Activated CD4-positive, alpha-beta memory T cell treated with anti-CD3 and anti-CD28 coated beads, Interleukin-2, amount 10 ng/mL, durations not matched to agents 7 days and 5 days (primary cell): ENCODE measurements at regions not wholly inside any gene's neighbourhood (a gene's known extent, or its start where the extent isn't known, plus 50 kb on each side); places are given as distances from the start of the nearest gene placed in this dataset.

Experiments
- CTCF ChIA-PET: fragments of 350-600 bp; sonication (Branson Sonifier 250); formaldehyde crosslinking; loops from one replicate; lab custom pipeline; 2021; ENCODE audit warnings: antibody characterized with exemption, inconsistent platforms; lab: Charles Lee
- POLR2A ChIA-PET: fragments of 350-600 bp; sonication (Branson Sonifier 250); formaldehyde crosslinking; loops from one replicate; lab custom pipeline; 2021; ENCODE audit warnings: antibody characterized with exemption; lab: Charles Lee
- DNase-seq: peaks from one replicate; pipeline ENCODE4 v3.0.0-alpha.2; 2020
- H3K27ac Mint-ChIP-seq: one replicate; pipeline ENCODE4 v1.8.0; 2021; ENCODE audit warnings: mild to moderate bottlenecking, mixed read lengths
- H3K27me3 Mint-ChIP-seq: one replicate; pipeline ENCODE4 v1.8.0; 2021; ENCODE audit warnings: mixed read lengths
- H3K36me3 Mint-ChIP-seq: one replicate; pipeline ENCODE4 v1.8.0; 2021; ENCODE audit warnings: low read depth, mixed read lengths
- H3K4me1 Mint-ChIP-seq: one replicate; pipeline ENCODE4 v1.8.0; 2021; ENCODE audit warnings: mixed read lengths
- H3K4me3 Mint-ChIP-seq: one replicate; pipeline ENCODE4 v1.8.0; 2021; ENCODE audit warnings: mild to moderate bottlenecking, mixed read lengths
- H3K9me3 Mint-ChIP-seq: one replicate; pipeline ENCODE4 v1.8.0; 2021; ENCODE audit warnings: mixed read lengths

DNA sequence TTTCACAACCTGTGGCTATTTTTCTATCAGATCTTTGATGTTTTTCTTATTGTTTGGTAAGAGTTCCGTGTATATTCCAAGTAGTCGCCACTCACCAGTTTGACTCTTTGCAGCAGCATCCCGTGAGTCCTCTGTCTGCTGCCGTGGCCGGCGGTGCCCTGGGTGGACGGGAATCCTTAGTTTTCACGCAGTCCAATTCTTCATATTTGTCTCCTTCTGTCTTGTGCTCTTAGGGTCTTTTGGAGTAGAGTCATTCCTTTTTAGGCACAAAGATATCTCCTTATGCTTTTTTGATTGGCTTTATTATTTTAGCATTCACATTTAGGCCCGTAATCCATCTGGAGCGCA, 94.9 kb upstream of the MSX1 start:
- DNase-seq: no peak
- H3K36me3 Mint-ChIP-seq: peaks cover 3% of the 10 kb centered on the region
- H3K4me1 Mint-ChIP-seq: peaks cover 20% of the 10 kb centered on the region
- no peak overlapping the region for H3K27ac Mint-ChIP-seq
- peaks cover 4% of the 10 kb centered on the region for H3K9me3 Mint-ChIP-seq
- CTCF ChIA-PET: no interaction called here
- POLR2A ChIA-PET: no interaction called here
- peaks cover 2% of the 10 kb centered on the region for H3K27me3 Mint-ChIP-seq
- no peak overlapping the region for H3K4me3 Mint-ChIP-seq

DNA sequence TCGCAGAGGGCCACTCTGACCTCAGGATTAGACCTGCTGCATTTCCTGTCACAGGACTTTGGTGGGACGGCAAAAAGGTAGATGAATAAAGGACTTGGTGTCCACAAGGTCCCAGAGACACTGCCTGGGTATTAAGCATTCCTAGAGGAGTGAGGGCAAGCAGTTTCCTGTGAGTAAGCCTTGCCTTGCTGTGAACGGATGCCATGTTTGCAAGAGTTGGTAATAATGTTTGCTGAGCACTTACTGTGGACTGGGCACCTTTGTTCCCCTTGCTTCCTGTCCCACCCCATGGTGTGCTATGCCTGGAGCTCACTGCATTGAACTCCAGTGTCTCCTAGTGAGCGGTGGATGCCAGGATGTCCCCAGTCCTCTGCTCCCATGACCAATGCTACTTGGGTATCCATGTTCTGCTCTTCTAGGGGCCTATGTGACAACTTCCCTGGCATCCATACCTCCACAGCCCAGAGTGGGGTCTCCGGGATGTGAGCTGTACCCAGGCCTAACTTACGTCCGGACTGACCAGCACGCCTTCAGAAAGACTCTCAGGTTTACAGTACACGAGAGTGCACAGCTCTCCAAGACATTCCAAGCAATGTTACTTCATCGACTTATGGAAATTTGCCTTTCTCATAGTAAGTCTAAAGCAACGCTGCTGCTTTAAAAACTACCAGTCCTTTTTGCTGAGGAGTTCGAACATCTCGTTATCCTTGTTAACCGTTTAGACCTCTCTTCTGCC, 95.5 kb upstream of the MSX1 start:
- peaks cover 3% of the 10 kb centered on the region for H3K36me3 Mint-ChIP-seq
- peaks cover 20% of the 10 kb centered on the region for H3K4me1 Mint-ChIP-seq
- no peak overlapping the region for H3K4me3 Mint-ChIP-seq
- H3K9me3 Mint-ChIP-seq: peaks cover 4% of the 10 kb centered on the region
- H3K27me3 Mint-ChIP-seq: peaks cover 2% of the 10 kb centered on the region
- ChIA-PET CTCF (no interaction called here), POLR2A (no interaction called here)
- no peak for DNase-seq
- no peak overlapping the region for H3K27ac Mint-ChIP-seq

DNA sequence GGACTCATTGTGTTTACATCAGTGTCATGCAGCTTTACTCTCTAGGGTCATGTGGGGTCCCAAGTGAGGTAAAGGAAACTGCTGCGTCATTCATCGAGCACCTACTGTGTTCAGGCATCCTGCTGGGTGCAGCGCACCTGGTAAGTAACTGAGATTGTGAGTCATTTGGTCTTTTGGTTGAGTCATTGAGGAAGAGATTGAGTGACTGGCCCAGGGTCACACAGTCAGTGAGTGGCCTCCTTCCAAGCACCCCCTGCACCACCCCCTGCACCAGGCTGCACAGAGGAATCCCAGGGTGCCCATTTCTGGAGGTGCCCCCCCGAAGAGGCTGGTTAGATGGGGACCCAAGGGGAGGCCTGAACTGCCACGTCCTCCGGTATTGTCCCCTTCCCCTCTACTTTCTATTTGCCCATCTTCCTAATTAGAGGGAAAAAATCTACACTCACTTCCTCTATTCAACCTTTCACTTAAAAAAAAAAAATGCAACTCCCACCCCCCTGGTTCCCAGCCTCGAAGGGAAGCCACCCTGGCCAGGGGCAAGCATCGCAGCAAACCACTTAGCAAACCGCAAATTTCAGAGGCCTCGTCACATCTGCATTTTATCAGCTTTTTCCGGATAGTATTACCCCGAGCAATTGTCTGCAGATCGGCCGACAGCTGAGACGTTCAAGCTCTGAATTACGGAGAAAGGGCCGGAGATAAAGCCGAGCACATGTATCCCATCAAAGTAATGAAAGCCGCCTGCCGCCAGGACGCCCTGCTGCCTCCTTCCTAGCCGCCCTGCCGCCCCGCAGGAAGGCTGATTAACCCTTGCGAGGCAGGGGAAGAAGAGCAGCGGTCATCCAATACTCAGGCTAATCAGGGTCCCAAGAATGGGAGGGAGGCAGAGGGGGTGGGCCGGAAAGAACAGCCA, 96.3 kb upstream of the MSX1 start:
- ChIA-PET POLR2A (no interaction called here), CTCF (no interaction called here)
- Mint-ChIP-seq H3K27ac (peak overlapping the region; percentile 66), H3K27me3 (peaks cover 2% of the 10 kb centered on the region), H3K4me3 (no peak overlapping the region), H3K9me3 (peaks cover 4% of the 10 kb centered on the region), H3K4me1 (peaks cover 21% of the 10 kb centered on the region), H3K36me3 (peaks cover 3% of the 10 kb centered on the region)
- DNase-seq: peak; percentile 49

DNA sequence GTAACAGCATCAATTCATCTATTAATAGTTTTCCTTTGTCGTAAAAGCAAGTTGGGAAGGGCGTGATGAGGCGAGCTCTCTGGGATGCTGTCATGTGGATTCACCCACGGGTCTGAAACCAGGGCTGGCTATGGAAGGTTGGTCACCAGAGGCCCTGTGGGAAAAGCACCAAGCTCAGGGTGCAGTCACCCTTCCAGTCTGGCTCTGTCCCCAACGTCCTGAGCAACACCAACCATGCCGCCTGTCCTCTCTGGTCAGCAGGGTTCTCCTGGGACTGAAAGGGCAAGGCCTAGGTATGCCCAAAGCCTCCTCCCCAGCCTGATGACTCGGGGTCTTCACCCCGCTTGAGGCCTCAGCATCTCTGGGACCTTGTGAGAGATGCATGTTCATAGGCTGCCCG, 97.2 kb upstream of the MSX1 start:
- peaks cover 2% of the 10 kb centered on the region for H3K27me3 Mint-ChIP-seq
- H3K9me3 Mint-ChIP-seq: peaks cover 2% of the 10 kb centered on the region
- POLR2A ChIA-PET: no interaction called here
- CTCF ChIA-PET: no interaction called here
- H3K4me3 Mint-ChIP-seq: no peak overlapping the region
- no peak overlapping the region for H3K27ac Mint-ChIP-seq
- peaks cover 21% of the 10 kb centered on the region for H3K4me1 Mint-ChIP-seq
- H3K36me3 Mint-ChIP-seq: peaks cover under 1% of the 10 kb centered on the region
- DNase-seq: no peak

DNA sequence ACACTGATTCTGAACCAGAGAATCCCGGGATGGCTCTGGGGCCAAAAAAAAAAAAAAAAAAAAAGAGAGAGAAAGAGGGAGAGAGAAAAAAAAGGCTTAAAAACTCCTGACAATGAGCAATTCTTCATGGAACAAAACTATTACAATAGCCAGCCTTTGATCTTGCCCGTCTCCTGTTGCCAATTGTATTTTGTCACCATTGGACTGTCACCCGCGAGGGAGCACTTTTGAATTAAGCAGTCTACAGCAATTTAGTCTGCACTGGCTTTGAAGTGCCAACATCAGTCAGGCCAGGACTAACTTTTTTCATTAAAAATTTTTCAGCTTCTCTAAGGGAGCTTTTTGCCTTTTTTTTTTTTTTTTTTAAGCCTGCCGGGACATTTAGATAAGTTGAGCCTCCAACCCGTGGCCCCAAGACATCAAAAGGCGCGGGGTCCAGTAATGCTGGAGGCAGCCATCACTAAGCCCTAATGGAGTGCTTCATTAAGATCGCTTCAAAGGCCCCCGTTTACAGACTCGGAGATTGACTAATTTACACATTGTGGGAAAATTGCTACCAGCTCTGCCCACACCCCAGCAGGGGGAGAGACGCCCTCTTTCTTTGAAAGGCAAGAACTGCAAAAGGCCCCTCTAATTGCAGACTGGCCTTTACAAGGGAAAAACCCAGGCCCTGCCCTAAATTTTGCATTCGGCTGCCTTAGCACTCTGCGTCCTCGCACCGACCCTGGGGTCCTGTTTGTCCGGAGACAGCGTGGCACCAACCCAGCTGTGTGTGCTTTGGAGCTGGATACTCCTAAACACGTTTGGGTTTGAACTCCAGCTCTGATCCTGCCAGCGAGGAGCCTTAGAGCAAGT, 98.1 kb upstream of the MSX1 start:
- Mint-ChIP-seq H3K4me3 (no peak overlapping the region), H3K4me1 (peaks cover 21% of the 10 kb centered on the region), H3K36me3 (no peaks in the 10 kb centered on the region), H3K27ac (no peak overlapping the region), H3K9me3 (no peaks in the 10 kb centered on the region), H3K27me3 (peaks cover 2% of the 10 kb centered on the region)
- ChIA-PET POLR2A (no interaction called here), CTCF (no interaction called here)
- DNase-seq: no peak

DNA sequence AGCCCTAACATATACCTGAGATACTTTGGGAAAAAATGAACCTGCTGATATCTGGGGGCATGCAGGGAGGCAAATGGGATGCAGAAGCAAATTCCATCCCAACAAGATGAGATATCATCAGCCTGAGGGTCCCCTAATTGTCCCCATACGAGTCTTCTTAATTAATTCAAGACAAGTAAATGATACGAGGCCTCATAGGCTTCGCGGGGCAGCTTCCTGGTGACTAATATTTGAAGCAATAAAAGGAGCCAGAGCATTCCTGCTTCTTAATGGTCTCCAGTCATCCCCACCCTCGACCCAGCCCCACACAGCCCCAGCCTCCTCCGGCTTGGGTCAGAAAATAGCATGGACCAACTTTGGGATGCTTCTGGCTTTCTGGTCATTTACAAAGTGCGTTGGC, 99.6 kb upstream of the MSX1 start:
- ChIA-PET CTCF (no interaction called here), POLR2A (no interaction called here)
- H3K27me3 Mint-ChIP-seq: peaks cover 2% of the 10 kb centered on the region
- H3K36me3 Mint-ChIP-seq: no peaks in the 10 kb centered on the region
- H3K9me3 Mint-ChIP-seq: no peaks in the 10 kb centered on the region
- no peak overlapping the region for H3K27ac Mint-ChIP-seq
- DNase-seq: no peak
- peaks cover 21% of the 10 kb centered on the region for H3K4me1 Mint-ChIP-seq
- H3K4me3 Mint-ChIP-seq: no peak overlapping the region

DNA sequence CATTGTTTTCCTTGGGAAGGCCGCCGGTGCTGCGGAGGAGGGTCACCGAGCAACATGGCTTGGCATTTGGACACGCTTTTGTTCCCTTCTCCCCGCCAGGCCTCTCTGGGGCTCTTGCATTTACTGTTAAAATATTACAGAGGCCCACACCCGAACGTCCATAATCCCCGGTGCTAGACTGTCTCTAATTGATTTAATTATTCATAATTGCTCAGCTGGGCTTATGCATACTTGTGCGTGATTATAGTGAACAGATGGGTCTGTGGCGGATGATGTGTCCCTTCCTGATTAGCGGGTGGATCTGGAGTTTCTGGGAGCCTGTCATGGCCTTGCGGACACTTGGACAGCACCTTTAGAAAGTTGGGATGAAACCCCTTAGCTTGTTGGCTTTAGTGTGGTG, 100.2 kb upstream of the MSX1 start:
- ChIA-PET CTCF (no interaction called here), POLR2A (no interaction called here)
- no peaks in the 10 kb centered on the region for H3K36me3 Mint-ChIP-seq
- no peaks in the 10 kb centered on the region for H3K9me3 Mint-ChIP-seq
- H3K27me3 Mint-ChIP-seq: peaks cover under 1% of the 10 kb centered on the region
- peaks cover 19% of the 10 kb centered on the region for H3K4me1 Mint-ChIP-seq
- DNase-seq: no peak
- H3K27ac Mint-ChIP-seq: no peak overlapping the region
- H3K4me3 Mint-ChIP-seq: no peak overlapping the region

DNA sequence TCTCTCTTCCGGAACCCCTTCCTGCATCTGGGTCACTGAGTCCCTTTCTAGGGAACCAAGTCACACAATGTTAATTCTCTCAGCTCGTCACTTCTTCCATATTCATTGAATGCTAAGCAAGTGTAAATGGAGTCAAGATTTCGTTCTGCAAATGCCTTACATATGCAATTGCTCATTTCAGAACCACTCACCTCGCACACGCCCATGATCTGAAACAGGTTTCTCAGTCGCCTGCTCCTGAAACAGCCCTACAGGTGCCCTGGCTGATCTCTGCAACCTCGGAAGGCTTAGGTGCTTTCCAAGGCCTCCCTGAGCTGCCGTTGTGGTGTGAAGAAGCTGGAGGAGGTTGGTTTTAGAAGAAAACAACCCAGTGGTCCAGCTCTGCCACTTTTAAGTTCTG, 100.8 kb upstream of the MSX1 start:
- DNase-seq: no peak
- Mint-ChIP-seq H3K27ac (no peak overlapping the region), H3K4me3 (no peak overlapping the region), H3K9me3 (no peaks in the 10 kb centered on the region), H3K4me1 (peaks cover 13% of the 10 kb centered on the region), H3K36me3 (no peaks in the 10 kb centered on the region), H3K27me3 (peaks cover 3% of the 10 kb centered on the region)
- ChIA-PET POLR2A (no interaction called here), CTCF (no interaction called here)

DNA sequence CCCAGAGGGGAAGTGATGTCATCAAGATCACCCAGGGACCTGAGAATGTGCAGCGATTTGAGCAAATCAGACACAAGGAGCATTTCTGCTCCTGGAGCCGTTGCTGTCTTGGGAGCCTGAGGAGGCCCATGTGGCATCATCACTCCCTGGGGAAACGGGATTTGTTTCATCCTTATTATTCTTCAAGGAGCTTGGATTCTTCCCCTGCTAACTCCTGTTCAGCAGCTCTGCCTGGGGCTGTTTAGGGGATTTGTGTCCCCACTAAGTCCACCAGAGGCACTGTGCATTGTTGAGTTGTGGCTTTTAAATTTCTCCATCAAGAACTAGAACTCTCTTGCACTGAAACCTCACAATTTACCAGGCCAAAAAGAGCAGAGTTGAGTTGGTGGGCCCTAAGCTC, 104.2 kb upstream of the MSX1 start:
- DNase-seq: no peak
- no peak overlapping the region for H3K27ac Mint-ChIP-seq
- peaks cover 2% of the 10 kb centered on the region for H3K4me1 Mint-ChIP-seq
- H3K36me3 Mint-ChIP-seq: no peaks in the 10 kb centered on the region
- no peak overlapping the region for H3K4me3 Mint-ChIP-seq
- POLR2A ChIA-PET: no interaction called here
- no peaks in the 10 kb centered on the region for H3K9me3 Mint-ChIP-seq
- CTCF ChIA-PET: no interaction called here
- peaks cover 9% of the 10 kb centered on the region for H3K27me3 Mint-ChIP-seq

DNA sequence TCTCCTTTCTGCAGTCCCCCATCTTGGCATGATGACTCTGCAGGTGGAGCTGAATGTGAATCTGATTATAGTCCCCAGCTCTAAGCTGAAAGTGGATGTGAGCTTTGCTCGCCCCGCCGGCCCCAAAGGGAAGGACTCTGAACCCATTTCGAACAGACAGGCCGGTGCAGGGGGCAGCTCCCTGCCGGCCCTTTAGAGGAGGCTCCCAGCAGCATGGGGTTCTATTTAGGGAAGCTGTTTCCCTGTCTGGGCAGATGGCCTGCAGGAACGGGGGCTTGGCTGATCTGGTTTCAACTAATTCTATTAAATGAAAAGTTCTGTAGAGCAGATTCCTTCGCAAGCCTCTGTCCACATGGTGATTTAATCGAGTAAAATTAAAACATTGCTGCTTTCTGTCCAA, 104.8 kb upstream of the MSX1 start:
- peaks cover 2% of the 10 kb centered on the region for H3K4me1 Mint-ChIP-seq
- peaks cover 9% of the 10 kb centered on the region for H3K27me3 Mint-ChIP-seq
- ChIA-PET CTCF (no interaction called here), POLR2A (no interaction called here)
- no peak for DNase-seq
- H3K27ac Mint-ChIP-seq: no peak overlapping the region
- no peak overlapping the region for H3K4me3 Mint-ChIP-seq
- no peaks in the 10 kb centered on the region for H3K9me3 Mint-ChIP-seq
- no peaks in the 10 kb centered on the region for H3K36me3 Mint-ChIP-seq

DNA sequence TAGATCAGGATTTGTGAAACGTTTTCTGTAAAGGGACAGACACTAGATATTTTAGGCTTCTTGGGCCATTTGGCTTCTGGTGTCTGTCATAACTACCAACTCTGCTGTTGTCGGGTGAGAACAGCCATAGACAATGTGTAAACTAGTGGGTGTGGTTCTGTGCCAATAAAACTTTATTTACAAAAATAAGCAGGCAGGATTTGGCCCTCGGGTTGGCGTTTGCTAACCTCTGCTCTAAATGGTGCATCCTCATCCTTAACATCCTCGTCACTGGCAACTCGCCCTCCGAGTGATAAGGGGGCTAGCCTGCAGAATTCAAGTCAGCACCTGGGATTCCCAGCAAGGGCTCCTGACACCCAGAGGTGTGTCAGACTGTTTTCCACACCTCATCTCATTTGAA, 105.8 kb upstream of the MSX1 start:
- peaks cover 9% of the 10 kb centered on the region for H3K27me3 Mint-ChIP-seq
- ChIA-PET CTCF (no interaction called here), POLR2A (no interaction called here)
- H3K27ac Mint-ChIP-seq: no peak overlapping the region
- H3K4me1 Mint-ChIP-seq: peaks cover 1% of the 10 kb centered on the region
- no peak for DNase-seq
- no peaks in the 10 kb centered on the region for H3K36me3 Mint-ChIP-seq
- no peaks in the 10 kb centered on the region for H3K9me3 Mint-ChIP-seq
- H3K4me3 Mint-ChIP-seq: no peak overlapping the region

DNA sequence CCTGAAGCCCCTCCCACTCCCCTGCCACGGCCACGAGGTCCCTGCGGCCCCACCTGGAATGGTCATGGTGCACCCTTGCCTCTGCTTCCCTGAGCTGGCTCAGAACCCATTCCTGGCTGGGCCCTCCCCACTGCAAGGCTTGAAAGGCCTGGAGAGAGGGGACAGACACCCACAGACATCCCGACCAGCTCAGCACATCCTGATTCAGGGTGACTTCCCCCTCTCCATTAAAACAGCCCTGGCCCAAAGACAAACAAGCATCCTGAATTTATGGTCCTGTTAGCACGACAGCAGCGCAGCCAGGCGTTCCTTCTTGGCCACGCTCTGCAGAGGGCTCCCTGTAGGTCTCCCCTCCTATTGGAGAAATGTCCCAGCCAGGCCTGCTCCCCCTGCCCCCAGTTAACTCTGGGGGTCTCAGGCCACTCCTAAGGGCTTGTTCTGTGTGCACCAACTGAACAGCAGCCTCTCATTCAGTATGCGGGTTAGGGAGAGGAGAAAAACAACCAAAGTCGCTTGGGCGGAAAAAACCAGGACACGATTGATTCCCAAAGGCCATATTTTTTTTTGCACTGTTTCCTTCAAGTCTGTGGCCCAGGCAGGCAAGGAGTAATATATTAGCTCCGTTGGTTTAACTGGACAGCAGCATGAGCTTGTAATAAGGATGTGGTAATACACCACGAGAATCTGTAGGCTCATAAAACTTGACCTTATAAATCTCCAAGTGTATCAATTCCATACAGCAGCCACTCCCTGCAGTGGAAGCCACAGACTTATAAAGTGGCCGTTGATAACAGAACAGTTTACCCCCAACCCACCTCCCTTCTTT, 106.7 kb upstream of the MSX1 start:
- H3K9me3 Mint-ChIP-seq: peaks cover 4% of the 10 kb centered on the region
- ChIA-PET POLR2A (no interaction called here), CTCF (no interaction called here)
- no peaks in the 10 kb centered on the region for H3K36me3 Mint-ChIP-seq
- H3K4me1 Mint-ChIP-seq: no peaks in the 10 kb centered on the region
- no peak overlapping the region for H3K4me3 Mint-ChIP-seq
- peaks cover 9% of the 10 kb centered on the region for H3K27me3 Mint-ChIP-seq
- DNase-seq: no peak
- H3K27ac Mint-ChIP-seq: no peak overlapping the region
